DMS114 treated with DMSO at 0.1 percent for 48 hours (cell line): ENCODE measurements at regions not wholly inside any gene's neighbourhood (a gene's known extent, or its start where the extent isn't known, plus 50 kb on each side); places are given as distances from the start of the nearest gene placed in this dataset.

ENCODE experiments used
- DNase-seq: peaks from one replicate; lab custom pipeline; 2025; ENCODE audit not compliant: unreplicated experiment; lab: John Stamatoyannopoulos, UW

DNA sequence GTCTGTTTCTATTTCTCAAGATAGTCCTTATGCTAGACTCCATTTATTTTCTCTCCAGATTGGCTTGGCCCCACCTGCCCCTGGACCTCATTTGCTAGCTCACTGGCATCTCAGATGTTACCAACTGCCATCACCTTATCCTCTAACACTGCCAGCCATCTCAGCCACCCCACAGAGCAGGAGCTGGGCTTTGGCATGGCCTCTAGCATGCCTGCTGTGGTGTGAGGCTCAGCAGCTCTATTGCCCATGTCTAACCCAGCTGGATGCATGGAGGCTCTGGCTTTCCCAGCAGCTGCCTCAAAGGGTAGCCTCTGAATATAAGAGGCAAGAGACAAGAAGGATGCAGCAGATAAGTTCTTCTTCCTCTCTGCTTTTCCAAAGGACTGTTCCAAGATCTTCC lies 373.4 kb downstream of the TNS1 start:
- no peak for DNase-seq

DNA sequence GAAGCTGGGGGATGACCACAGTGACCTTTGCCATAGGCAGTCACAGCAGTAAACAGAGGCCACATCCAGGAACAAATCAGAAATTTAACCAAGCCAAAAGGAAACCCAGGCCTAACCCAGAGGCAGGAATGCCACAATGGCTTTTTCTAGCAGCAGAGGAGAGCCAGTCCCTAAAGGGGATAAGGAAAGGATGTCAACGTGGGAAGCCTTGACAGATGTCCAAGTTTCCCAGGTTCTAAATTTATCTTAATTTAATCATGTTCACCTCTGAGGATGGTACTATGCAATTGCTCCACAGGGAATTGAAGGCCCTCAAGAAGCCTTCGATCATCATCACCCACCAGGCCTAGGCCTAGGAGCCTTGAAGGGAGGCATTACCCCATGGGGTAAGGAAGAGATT lies 374.7 kb downstream of the TNS1 start:
- DNase-seq, result no peak

DNA sequence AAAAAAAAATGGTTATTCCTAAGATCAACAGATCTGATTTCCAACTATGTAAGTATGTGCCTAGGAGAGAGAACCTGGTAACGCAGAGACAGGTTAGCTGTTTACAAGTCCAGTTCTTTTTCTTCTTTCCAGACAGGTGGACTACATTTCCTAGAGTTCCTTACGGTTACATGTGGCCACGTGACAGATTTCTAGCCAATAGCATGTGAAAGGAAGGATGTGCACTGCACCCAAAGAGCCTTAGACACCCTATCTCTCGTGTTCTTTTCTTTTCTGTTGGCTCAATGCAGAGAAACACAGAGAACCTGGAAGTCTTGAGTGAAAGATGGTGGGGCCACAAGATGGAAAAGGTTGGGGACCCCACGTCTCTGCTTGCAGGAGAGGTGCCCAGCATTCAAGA lies 375.9 kb downstream of the TNS1 start:
- no peak for DNase-seq

DNA sequence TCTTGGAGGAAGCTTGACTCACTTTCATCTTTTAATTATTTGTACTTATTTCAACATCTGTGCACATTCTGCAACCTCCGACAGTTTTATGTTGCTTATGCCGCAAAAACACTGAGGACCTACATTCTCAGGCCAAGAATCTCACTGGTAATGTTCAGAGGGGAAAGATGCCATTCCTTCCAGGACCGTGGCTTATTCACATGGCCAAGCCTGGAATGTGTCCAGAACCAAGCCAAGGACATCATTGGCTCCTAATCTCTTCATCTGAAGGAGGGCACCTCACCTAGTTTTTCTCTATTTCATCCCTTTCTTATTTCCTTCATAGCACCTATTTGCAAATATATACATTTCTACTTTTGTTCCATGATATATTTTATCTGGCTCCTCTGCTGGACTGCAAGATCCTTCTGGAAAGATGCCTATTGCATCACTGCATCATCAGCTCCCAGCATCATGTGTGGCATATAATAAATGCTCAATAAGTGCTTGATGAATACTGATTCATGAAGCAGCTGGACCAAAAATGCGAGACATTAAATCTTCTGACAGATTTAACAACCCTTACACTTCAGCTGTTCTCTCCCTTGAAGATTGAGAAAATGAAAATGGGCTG lies 377.1 kb downstream of the TNS1 start:
- no peak for DNase-seq

DNA sequence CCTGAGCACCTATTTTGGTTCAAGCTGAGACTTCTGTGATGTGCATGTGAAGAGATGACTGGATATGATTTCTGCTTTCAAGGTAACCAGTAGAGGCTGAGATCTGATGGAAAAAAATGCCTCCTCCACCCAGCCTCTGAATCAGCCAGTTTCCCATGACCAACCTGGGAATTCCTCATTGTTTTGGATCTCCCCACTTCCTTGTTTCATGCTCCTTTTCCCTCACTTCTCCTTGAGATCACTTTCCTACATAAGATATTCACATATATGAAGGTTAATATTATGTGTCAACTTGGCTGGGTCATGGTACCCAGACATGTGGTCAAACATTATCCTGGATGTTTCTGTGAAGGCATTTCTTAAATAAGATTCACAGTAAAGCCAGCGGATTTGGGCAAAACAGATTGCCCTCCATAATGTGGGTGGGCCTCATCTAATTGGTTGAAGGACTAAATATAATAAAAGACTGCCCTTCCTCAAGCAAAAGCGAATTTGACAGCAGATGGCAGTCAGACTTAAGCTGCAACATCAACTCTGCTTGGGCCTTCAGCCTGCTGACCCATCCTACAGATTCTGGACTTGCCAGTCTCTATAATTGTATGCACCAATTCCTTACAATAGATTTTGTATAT lies 379.4 kb downstream of the TNS1 start:
- DNase-seq, result no peak

DNA sequence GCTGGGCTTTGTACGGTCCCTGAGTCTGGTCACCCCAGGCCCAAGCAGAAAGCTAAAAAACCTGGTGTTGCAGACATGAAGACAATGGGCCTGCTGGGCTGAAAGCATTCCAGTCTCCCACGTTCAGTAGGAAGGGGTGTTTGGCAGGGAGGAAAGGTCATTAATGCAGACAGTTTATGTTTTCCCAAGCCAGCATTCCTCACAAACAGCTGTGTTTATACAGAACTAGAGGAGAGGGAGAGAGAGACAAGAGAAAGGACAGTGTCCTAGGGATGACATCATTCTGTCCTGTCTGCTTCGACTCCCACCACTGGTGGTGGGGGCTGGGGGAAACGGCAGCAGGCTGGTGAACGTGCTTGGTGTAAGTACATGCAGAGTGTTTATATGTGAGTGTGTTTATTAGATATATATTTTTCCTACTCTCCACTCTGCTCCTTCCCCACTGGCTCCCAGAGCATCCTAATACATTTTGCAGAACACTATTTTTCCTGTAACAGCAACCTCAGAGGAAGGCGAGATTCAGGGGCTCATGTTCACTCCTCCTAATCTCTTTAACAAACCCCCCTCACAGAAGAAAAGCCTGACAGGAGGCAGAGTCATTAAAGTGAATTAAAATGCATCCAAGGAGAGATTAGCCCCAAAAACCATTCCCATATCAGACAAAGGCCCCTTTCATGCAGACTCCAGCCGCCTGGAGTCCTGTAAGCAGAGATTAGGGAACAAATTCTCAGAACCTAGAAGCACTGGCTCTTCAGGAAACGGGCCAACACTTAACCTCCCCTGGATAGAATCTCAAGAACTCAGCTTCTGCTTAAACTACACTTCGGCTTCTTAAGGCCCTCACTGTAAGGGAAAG lies 380.4 kb downstream of the TNS1 start:
- DNase-seq, result no peak

DNA sequence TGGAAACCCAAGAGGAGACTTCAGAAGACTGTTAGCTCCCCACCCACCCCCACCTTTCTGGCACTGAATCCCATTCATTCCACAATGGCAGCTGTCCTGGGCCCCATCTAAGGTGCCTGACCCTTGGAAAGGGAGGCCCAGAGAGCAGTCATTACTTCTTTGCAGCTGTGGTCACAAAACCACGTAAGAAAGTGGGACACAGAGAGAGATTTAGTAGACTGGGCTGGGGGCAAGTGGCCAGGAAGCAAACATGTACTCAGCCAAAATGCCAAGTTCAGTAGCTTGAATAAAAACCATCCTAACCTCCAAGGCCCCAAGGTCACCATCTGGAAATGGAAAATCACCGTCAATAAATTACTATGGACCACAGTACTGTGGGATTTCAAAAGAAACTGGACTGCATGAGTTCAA lies 381.4 kb downstream of the TNS1 start:
- DNase-seq, result no peak

DNA sequence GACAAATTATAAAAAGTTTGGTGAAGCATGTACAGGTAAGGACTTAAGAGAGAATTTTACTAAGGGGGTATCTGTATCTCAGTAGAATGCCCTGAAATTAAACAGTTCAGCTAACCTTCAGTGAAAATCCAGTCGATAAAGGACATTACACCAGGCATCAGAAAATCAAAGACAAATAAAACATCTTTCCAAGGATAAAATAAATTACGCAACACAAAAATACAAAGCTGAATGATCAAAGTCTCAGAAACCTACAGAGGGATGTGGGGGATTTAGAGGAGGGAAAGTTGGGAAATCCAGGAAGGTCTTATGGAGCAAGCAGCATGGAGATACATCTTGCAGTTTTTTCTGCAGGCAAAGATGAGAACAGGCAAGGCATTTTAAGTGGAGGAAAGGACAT lies 384.1 kb downstream of the TNS1 start:
- no peak for DNase-seq

DNA sequence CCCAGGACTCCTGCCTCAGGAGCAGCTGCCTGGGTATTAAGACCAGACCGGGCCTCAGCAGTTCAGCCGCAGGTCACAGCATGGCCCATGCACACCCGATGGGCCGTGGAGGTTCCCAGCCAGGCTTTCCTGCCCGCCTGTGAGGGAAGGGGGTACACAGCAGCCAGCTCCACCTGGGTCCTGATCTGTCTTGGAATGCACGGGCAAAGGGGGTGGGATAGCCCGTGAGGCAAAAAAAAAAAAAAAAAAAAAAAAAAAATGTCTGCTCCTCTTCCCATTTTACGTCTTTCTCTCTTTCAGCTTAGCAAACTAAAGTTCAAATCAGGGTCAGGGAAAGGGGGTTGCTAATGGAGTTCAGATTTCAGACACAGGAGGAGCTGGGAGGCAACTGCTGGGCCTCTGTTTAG lies 385.2 kb downstream of the TNS1 start:
- no peak for DNase-seq

DNA sequence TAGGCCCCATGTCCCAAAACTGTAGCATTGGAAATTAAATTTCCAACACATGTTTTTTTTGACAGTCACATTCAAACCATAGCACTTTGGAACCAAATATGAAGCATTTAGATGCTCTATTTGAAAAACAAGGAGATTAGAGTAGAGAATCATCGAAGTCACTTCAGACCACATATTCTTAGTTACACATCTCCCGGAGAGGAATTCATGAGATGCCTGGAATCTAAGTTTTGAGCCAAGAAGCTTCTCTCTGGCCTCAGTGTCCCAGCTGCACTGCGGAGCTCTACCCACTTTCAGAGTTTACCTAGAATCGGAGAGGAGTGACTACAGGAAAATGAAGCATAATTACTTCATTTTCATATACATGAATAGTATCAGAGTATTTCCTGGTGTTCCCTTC lies 385.9 kb downstream of the TNS1 start:
- DNase-seq, result no peak

DNA sequence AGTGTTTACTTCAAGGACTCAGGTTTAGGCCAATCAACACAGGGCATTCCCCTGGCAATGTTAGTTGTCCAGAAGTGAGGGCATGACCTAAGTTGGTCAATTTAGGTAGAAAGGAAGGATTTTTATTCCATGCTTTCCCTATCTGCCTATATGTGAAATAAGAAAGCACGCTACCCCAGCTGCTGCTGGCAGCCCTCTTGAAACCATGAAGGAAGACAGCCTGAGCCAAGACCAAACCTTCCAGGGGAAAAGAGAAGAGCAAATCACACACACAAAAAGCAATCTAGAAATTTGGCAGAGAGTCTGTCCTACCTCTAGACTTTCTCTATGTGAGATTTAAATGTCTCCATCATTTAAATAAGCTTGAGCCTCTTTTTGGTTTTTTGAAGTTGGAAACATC lies 387.6 kb downstream of the TNS1 start:
- DNase-seq, result no peak

DNA sequence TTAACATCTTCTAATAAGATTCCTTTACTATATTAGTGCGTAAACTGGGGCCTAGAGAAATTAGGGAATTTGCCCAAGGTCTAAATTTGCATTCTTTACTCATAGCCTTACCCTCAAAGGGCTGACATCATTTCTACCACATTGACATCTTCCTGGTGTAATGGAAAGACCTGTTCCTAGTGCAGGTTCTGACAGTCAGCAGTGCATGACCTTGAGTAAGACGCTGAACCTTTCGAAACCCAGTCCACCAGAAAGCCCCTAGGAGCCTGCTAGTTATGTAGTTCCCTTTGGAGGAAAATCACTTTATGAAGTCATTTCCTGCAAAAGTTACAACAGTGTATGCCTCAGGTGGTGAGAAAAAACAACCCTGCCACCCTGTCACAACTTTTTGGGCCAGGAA lies 388.3 kb downstream of the TNS1 start:
- DNase-seq, result no peak

DNA sequence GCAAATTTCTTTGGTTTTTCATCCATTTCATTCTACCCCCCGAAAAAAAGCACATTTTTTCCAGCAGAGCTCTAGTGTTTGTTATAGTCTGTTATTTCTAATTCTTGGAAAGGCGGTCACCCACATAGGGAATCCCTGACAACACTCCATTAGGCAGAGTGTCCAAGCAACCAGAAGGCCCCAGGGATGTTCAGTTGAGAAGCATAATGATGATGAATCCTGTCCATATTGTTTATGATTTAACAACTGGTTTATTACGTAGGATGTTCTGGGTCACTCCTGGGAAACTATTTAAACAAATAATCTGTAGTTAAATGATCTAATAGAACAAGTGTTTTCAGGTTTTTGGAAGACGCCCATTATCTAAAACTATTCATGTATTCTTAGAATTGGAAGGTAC lies 388.7 kb downstream of the TNS1 start:
- DNase-seq, result no peak

DNA sequence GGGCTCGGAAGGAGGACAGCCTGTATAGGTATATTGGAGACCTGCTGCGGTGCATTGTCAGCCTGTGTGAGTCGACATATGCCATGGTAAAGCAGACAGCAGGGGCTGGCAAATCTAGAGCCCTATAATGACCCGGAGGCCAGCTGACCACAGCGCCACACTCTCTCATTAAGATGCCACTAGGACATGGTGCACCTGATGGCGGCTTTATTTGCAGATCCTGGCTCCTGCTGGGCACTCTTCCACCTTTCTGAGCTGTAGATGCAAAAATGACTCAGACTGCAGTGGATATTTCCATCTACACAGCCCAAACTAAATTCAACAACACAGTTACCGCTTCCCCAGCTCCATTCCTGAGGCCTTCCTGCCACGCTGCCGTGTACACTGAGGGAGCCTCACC lies 389.9 kb downstream of the TNS1 start:
- no peak for DNase-seq

DNA sequence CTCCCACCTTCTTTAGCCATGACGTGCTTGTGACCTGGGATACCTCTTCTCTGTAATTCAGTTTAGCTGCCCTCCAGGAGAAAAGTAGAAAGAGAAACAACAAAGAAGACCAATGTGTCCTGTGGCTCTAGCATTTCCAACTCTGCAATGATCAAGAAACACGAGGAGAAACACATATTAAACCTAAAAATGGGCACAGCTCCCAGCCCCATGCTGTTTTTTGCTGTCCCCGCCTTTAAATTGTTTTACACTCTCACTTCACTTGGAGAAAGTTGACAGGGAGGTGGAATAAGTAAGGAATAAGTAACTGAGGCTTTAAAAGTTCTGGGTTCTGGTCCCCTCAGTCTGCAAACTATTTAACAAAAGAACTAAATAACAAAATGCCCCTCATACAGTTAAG lies 390.6 kb downstream of the TNS1 start:
- DNase-seq, result no peak

DNA sequence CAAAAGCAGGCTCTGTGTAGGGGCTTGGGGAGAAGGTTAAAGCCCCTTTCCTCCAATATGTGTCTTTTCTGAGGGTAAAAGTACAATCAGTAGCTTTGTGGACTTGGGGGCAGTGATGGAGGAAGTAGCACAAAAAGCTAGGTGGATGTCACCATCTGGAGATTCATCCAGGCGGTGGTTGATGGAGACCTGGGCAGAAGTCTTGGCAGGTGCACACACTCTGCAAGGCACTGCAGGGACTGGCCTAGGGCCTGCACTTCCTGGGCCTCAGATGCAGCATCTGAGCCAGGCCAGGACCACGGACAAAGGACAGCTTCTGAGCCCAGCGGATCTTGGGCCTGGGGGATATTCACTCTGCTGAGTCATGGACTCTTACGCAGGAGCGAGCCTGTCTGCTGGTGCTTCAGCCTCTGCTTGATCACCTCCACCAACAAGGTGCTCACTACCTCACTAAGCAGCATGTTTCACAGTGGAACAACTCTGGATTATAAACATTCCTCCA lies 391.1 kb downstream of the TNS1 start:
- no peak for DNase-seq

DNA sequence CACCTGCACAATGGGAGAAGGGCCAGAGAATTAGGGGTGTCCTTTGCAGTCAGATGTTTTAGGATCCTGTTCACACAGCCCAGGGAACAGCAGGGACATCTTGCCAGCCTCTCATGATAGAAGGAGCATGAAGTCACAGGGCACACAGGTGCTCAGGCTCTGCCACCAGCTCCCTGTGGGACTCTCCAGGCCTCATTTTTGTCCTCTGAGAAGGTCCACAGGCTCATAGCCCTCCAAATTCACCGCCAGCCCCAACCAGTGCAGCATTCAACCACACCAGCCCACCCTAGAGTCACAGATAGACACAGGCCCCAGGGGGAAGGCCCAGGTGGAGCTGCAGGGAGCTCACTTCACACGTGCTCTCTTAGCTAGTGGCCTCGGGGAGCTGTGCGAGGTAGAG lies 391.7 kb downstream of the TNS1 start:
- no peak for DNase-seq

DNA sequence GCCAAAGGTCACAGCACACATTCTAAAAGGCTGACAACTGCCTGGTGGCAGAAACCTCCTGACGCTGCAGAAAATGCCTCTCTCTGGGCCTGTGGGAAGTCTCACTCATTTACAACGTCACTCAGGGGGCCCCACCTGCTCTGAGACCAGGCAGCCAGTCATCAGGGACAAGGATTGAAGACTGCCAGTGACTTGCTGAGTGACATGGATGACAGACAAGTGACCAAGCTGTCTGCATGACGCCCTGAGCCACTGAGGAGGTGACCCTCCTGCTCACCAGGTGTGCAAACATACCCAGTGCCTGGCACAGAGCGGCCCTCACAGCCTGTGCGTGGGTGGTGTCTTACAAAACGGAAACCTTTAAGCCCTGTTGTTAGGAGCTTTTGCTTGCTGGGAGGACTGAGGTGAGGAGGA lies 392.4 kb downstream of the TNS1 start:
- DNase-seq, result no peak

DNA sequence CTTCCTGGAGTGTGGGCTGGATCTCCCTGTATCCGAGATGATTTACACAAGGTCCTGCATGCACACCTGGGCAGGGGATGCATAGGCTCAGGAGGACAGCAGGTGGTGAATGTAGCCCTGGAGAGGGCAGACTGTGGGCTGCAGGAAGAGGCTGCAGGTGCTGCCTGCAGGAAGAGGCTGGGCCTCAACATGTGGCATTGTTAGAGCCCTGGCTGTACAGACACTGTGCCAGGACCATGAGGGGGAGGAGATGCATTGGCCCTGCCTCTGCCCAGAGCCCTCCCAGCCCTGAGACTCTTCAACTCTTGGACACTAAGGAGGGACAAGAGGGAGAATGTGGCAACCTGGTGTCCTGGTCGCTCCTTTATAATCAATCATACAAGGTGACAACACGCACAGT lies 392.8 kb downstream of the TNS1 start:
- no peak for DNase-seq

DNA sequence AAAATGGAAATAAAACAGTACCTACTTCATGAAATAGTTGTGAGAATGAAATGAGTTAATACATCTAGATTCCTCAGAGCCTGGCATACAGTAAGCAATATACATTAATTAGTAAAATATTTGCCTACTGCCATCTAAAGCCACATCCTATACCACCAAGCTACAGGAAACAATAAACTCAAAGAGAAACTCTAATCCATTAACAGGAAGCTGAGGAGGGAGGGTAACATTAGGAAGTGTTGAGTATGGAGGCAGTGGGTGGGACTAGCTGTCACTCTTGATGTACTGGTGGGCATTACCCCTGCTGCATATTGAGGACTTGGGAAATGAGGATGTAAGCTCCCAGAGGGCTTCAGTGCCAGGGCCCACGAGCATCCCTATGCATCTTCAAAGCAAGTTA lies 396.5 kb downstream of the TNS1 start:
- no peak for DNase-seq

DNA sequence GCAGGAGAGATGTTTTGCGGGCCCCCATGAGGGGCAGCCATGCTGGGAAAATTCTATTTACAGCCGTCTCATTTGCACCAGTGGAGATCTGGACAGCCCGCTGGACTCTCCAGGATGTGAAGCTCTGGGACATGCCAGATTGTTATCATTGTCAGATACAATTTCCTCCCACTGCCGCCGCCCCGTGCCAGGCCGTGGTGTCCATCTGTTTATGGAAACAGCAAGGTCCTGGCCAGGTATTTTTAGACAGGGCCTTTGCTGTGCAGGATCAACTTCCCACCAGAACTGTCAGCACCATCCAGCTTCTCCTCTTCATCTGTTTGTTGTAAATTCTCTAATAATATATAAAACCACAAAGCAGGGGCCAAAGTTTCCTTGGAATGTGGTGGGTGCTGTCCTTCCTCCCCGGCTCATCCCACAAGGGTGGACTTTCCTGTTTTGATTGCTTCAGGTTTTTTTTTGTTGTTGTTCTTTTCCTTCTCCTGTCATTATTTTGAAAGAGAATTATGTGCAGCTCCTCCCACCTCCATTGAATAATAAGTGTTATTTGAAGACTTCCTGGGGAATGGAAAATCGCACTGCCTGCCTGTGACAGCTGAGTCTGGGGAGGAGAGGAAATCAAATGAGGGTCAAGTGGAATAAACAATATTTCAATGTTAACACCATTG lies 398.1 kb downstream of the TNS1 start:
- DNase-seq, result no peak

DNA sequence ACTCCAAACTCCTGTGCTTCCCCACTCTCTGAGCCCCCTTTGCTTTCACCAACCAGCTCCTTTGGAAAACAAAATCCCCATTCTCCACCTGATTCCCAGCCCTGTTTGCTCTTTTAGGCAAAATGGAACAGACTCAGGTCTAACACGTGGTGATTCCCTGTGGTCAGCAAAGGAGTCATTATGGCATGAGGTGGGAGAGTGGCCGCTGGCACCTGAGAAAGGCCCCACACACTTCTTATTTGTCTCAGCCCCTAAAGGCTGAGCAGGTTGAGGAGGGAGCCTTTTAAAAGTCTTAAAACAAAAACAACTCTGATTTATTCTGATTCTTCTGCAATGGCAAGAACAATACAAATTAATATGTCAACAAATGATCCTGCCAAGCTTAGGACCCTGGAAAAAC lies 401.2 kb downstream of the TNS1 start:
- no peak for DNase-seq
